ENCODE measurements at regions not wholly inside any gene's neighbourhood (a gene's known extent, or its start where the extent isn't known, plus 50 kb on each side); places are given as distances from the start of the nearest gene placed in this dataset.

GRCh38 chr3:111373861-111374260 is 168.1 kb upstream of the CD96 start:
- DNase-seq = no peak
- H3K4me3 ChIP-seq = no peak overlapping the region
- no peak for ATAC-seq
- no peaks in the 10 kb centered on the region for H3K36me3 ChIP-seq
- H3K27ac ChIP-seq = no peak overlapping the region
- H3K9me3 ChIP-seq = peaks cover 13% of the 10 kb centered on the region
- intact Hi-C loops (cut with DNase I) = no loop called here
- no peak for TF ChIP-seq CTCF (IDR thresholded peaks at IDR 0.05)
- no peaks in the 10 kb centered on the region for H3K4me1 ChIP-seq
- no peaks in the 10 kb centered on the region for H3K27me3 ChIP-seq (ENCODE audit: low read depth)

- no peaks in the 10 kb centered on the region for H3K27me3 ChIP-seq (ENCODE audit: low read depth)
- no peaks in the 10 kb centered on the region for H3K4me1 ChIP-seq
- intact Hi-C loops (cut with DNase I) = no loop called here
- ATAC-seq = no peak
- no peaks in the 10 kb centered on the region for H3K36me3 ChIP-seq
- TF ChIP-seq CTCF (IDR thresholded peaks at IDR 0.05) = no peak
- DNase-seq = no peak
- H3K9me3 ChIP-seq = no peaks in the 10 kb centered on the region
- H3K4me3 ChIP-seq = no peak overlapping the region
- H3K27ac ChIP-seq = no peak overlapping the region
These were observed 156.0 kb upstream of the CD96 start for GRCh38 chr3:111385971-111386495.

GRCh38 chr3:111392894-111393398 is 149.1 kb upstream of the CD96 start:
- Histone ChIP-seq H3K27ac (no peak overlapping the region), H3K4me3 (no peak overlapping the region), H3K9me3 (no peaks in the 10 kb centered on the region), H3K4me1 (no peaks in the 10 kb centered on the region), H3K27me3 (ENCODE audit: low read depth) (no peaks in the 10 kb centered on the region), H3K36me3 (no peaks in the 10 kb centered on the region)
- ATAC-seq (no peak), DNase-seq (no peak)
- no peak for TF ChIP-seq CTCF (IDR thresholded peaks at IDR 0.05)
- intact Hi-C loops (cut with DNase I) = no loop called here

GRCh38 chr3:111412656-111413055 is 129.3 kb upstream of the CD96 start:
- Histone ChIP-seq H3K27me3 (ENCODE audit: low read depth) (no peaks in the 10 kb centered on the region), H3K27ac (no peak overlapping the region), H3K4me1 (no peaks in the 10 kb centered on the region), H3K9me3 (no peaks in the 10 kb centered on the region), H3K36me3 (no peaks in the 10 kb centered on the region), H3K4me3 (no peak overlapping the region)
- TF ChIP-seq CTCF (IDR thresholded peaks at IDR 0.05) = no peak
- intact Hi-C loops (cut with DNase I) = no loop called here
- DNase-seq = no peak
- no peak for ATAC-seq

GRCh38 chr3:111414531-111414930 is 127.5 kb upstream of the CD96 start:
- no peak overlapping the region for H3K27ac ChIP-seq
- no peak for TF ChIP-seq CTCF (IDR thresholded peaks at IDR 0.05)
- DNase-seq = no peak
- no peaks in the 10 kb centered on the region for H3K9me3 ChIP-seq
- intact Hi-C loops (cut with DNase I) = no loop called here
- H3K27me3 ChIP-seq (ENCODE audit: low read depth) = no peaks in the 10 kb centered on the region
- H3K4me3 ChIP-seq = no peak overlapping the region
- H3K4me1 ChIP-seq = no peaks in the 10 kb centered on the region
- H3K36me3 ChIP-seq = no peaks in the 10 kb centered on the region
- no peak for ATAC-seq

GRCh38 chr3:111415018-111415417 is 127.0 kb upstream of the CD96 start:
- no peak for TF ChIP-seq CTCF (IDR thresholded peaks at IDR 0.05)
- Histone ChIP-seq H3K27ac (no peak overlapping the region), H3K36me3 (no peaks in the 10 kb centered on the region), H3K27me3 (ENCODE audit: low read depth) (no peaks in the 10 kb centered on the region), H3K4me3 (no peak overlapping the region), H3K4me1 (no peaks in the 10 kb centered on the region), H3K9me3 (no peaks in the 10 kb centered on the region)
- intact Hi-C loops (cut with DNase I) = no loop called here
- DNase-seq (no peak), ATAC-seq (no peak)
